ENCODE measurements at regions not wholly inside any gene's neighbourhood (a gene's known extent, or its start where the extent isn't known, plus 50 kb on each side); places are given as distances from the start of the nearest gene placed in this dataset.
A peak's percentile ranks its signal among the peaks of the same experiment; 100 is the strongest.

DNA sequence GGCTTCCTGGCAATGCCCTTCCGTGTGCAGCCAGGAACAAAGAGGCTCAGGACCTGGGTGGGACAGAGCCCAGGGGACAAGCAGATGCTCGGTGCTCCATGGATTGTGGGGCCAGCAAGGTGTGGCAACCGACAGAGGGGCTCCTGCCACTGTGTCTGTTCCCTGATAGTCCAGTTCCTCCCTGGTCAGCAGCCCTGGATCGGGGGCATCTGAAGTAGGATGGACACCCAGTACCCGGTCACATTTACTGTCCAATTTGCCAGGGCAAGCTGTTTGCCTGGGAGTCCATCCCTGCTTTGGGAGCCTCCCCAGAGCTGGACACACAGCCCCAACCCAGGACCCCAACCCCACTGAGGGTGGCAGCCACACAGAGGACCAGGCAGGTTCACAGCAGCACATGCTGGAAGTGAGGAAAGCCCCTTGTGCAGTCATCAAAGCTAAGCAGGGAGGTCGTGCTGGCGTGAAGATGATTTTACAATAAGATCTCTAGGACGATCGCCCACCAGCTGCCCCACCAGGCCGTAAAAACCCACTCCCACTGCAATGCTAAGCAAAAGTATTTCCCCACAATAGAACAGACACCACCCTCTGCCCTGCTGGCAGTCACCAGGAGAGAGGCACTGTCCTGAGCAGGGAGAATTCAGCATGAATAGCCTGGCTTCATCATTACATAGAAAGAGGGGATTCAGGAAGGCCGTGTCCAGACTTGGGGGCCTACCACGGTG is 141.7 kb downstream of the NDUFA10 start:
- no peak for DNase-seq
- H3K27me3 ChIP-seq, result peaks cover 0 to 9% (median 0%) of the 10 kb centered on the region in 9 donors
- peaks cover 0 to 45% (median 30%) of the 10 kb centered on the region in 12 donors for H3K9me3 ChIP-seq
- WGBS, 4 donors, result 82 to 97% (median 89%) methylated on average over 8 to 12 of the region's 12 CpGs
- no peak for TF ChIP-seq POLR2A (IDR thresholded peaks at IDR 0.05)
- TF ChIP-seq, protein P1, sequence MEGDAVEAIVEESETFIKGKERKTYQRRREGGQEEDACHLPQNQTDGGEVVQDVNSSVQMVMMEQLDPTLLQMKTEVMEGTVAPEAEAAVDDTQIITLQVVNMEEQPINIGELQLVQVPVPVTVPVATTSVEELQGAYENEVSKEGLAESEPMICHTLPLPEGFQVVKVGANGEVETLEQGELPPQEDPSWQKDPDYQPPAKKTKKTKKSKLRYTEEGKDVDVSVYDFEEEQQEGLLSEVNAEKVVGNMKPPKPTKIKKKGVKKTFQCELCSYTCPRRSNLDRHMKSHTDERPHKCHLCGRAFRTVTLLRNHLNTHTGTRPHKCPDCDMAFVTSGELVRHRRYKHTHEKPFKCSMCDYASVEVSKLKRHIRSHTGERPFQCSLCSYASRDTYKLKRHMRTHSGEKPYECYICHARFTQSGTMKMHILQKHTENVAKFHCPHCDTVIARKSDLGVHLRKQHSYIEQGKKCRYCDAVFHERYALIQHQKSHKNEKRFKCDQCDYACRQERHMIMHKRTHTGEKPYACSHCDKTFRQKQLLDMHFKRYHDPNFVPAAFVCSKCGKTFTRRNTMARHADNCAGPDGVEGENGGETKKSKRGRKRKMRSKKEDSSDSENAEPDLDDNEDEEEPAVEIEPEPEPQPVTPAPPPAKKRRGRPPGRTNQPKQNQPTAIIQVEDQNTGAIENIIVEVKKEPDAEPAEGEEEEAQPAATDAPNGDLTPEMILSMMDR (IDR thresholded peaks at IDR 0.05), result no peak
- H3K36me3 ChIP-seq, result no peaks in the 10 kb centered on the region
- intact Hi-C loops (cut with DNase I), result loop anchor here in 9 of 10 donors (5.0 to 10.0 kb wide), 4 partner anchors 839 to 851 kb away; no protein-coding TSS in a partner anchor
- H3K4me3 ChIP-seq, result no peak overlapping the region
- peak in 1 of 4 donors; percentile 10 for ATAC-seq
- no peak overlapping the region for H3K27ac ChIP-seq
- peaks cover 0 to 8% (median 0%) of the 10 kb centered on the region in 12 donors for H3K4me1 ChIP-seq

DNA sequence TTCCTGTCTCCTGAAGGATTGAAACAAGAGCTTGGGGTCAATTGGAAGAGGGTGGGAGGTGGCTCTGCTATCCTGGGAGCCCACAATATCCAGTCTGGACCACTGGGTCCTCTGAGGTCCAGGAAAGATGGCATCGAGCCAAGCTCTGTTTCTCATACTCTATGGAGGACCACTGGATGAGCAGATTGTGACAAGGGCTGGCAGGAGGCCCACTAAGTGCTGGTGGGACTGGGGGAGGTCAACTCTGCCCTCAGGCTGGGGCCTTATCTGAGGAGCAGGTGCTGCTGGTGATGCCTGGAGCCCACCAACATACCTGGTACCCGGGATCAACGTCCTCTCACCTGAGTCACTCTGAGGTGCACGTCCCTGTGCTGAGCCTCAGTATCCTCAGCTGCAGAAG is 142.4 kb downstream of the NDUFA10 start:
- intact Hi-C loops (cut with DNase I), result loop anchor here (1.0 to 10.0 kb wide), 5 partner anchors 838 to 850 kb away; no protein-coding TSS in a partner anchor
- peaks cover 0 to 9% (median 0%) of the 10 kb centered on the region in 9 donors for H3K27me3 ChIP-seq

DNA sequence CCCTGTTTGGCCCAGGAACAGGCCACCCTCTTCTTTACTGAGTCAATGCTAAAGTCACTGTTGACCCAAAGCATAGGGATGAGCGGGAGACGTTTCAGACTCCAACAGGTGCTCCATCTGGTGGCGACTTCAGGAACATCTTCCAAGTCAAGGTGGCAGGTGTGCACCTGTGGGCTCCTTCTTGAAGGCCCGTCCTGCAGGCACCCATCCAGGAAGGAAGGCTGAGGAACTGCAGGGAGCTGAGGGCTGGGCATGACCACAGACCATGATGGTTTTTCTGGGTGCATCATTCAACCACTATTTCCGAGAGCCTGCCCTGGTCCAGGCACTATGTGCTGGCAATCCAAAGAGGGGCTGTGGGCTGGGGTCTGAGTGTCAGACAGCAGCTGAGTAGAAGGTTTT is 142.8 kb downstream of the NDUFA10 start:
- Histone ChIP-seq H3K4me3 (no peak overlapping the region), H3K4me1 (peaks cover 0 to 8% (median 0%) of the 10 kb centered on the region in 12 donors), H3K27me3 (peaks cover 0 to 9% (median 0%) of the 10 kb centered on the region in 9 donors), H3K9me3 (peaks cover 0 to 43% (median 30%) of the 10 kb centered on the region in 12 donors), H3K27ac (no peak overlapping the region), H3K36me3 (no peaks in the 10 kb centered on the region)
- 5 to 33% (median 28%) methylated on average over 4 to 5 of the region's 5 CpGs for WGBS, 4 donors
- peak in 3 of 5 donors; percentile 31 to 50 (median 32) for DNase-seq
- ATAC-seq, result peak in 3 of 4 donors; percentile 62 to 73 (median 72)
- TF ChIP-seq, protein P1 (IDR thresholded peaks at IDR 0.05), result peak; percentile 45 to 73 (median 58)
- no peak for TF ChIP-seq POLR2A (IDR thresholded peaks at IDR 0.05)
- intact Hi-C loops (cut with DNase I), result loop anchor here (1.0 to 10.0 kb wide), 5 partner anchors 838 to 850 kb away; no protein-coding TSS in a partner anchor

More for the DNA sequence above, 142.4 kb downstream of the NDUFA10 start:
- DNase-seq (no peak), ATAC-seq (no peak)
- TF ChIP-seq, protein P1 (IDR thresholded peaks at IDR 0.05), result no peak
- TF ChIP-seq POLR2A (IDR thresholded peaks at IDR 0.05), result no peak
- Histone ChIP-seq H3K4me3 (no peak overlapping the region), H3K4me1 (peaks cover 0 to 8% (median 0%) of the 10 kb centered on the region in 12 donors), H3K9me3 (peaks cover 0 to 45% (median 30%) of the 10 kb centered on the region in 12 donors), H3K27ac (no peak overlapping the region), H3K36me3 (no peaks in the 10 kb centered on the region)
- 81 to 92% (median 83%) methylated on average over 4 of the region's 4 CpGs for WGBS, 4 donors
